HepG2 (cell line): ENCODE measurements at regions not wholly inside any gene's neighbourhood (a gene's known extent, or its start where the extent isn't known, plus 50 kb on each side); places are given as distances from the start of the nearest gene placed in this dataset.

Experiments used
- CBFB ChIP-seq: sonication (generic); formaldehyde crosslinking; IDR thresholded peaks from 2 replicates; pipeline ENCODE4 v1.4.0; 2020; ENCODE audit warnings: missing genetic modification reagents
- CHCHD3 ChIP-seq: sonication (generic); formaldehyde crosslinking; IDR thresholded peaks from 2 replicates; pipeline ENCODE4 v1.8.0; 2022; ENCODE audit warnings: mild to moderate bottlenecking, missing genetic modification reagents, moderate library complexity
- CTCF ChIP-seq: sonication (generic); formaldehyde crosslinking; IDR thresholded peaks from 2 replicates; pipeline ENCODE4 v1.5.0; 2020; ENCODE audit warnings: mild to moderate bottlenecking, missing genetic modification reagents, moderate library complexity
- ESRRA ChIP-seq: sonication (generic); formaldehyde crosslinking; IDR thresholded peaks from 2 replicates; pipeline ENCODE4 v1.5.1; 2020; ENCODE audit warnings: mild to moderate bottlenecking, low read depth, missing genetic modification reagents
- KAT2B ChIP-seq: fragments of 150-350 bp; IDR thresholded peaks from 2 replicates; pipeline ENCODE4 v1.6.1; 2014; ENCODE audit warnings: low read depth, low read length, borderline replicate concordance
- MTF1 ChIP-seq: sonication (generic); formaldehyde crosslinking; IDR thresholded peaks from 2 replicates; pipeline ENCODE4 v1.5.0; 2020; ENCODE audit warnings: missing genetic modification reagents
- TAF1 ChIP-seq: sonication (generic); formaldehyde crosslinking; IDR thresholded peaks from 2 replicates; pipeline ENCODE4 v1.4.0; 2020; ENCODE audit warnings: missing genetic modification reagents
- TCF12 ChIP-seq, 2 experiments: fragments of 450-650 bp in 1 of 2; sonication (generic) in 1 of 2; formaldehyde crosslinking in 1 of 2; IDR thresholded peaks; 2 replicates each; pipeline versions ENCODE4 v1.6.1 to v1.8.0; 2017 to 2022; ENCODE audit warnings: antibody characterized with exemption in 1 of 2, mild to moderate bottlenecking in 1 of 2, missing genetic modification reagents in 1 of 2, moderate library complexity in 1 of 2
- ZNF530 ChIP-seq: sonication (generic); formaldehyde crosslinking; IDR thresholded peaks from 2 replicates; pipeline ENCODE4 v1.5.0; 2020; ENCODE audit warnings: low read depth, mild to moderate bottlenecking, missing genetic modification reagents

GRCh38 chr4:117327491-117327890, 242.1 kb upstream of the TRAM1L1 start:
- no peak for TF ChIP-seq ESRRA (CRISPR knock-in tag)
- TF ChIP-seq TAF1 (CRISPR knock-in tag), result no peak
- no peak for TF ChIP-seq ZNF530 (CRISPR knock-in tag)
- TF ChIP-seq CBFB (CRISPR knock-in tag), result no peak
- TF ChIP-seq MTF1, result no peak
- no peak for TF ChIP-seq TCF12 (IDR thresholded peaks at IDR 0.05)
- no peak for TF ChIP-seq TCF12 (CRISPR knock-in tag; IDR thresholded peaks at IDR 0.05)
- TF ChIP-seq CTCF, result no peak
- TF ChIP-seq KAT2B, result no peak
- no peak for TF ChIP-seq CHCHD3 (CRISPR knock-in tag)
